NCI-H2107 treated with DMSO at 0.1 percent for 48 hours (cell line): ENCODE measurements at regions not wholly inside any gene's neighbourhood (a gene's known extent, or its start where the extent isn't known, plus 50 kb on each side); places are given as distances from the start of the nearest gene placed in this dataset.
"Not testable (repeated sequence)": the region's sequence is repeated elsewhere in the genome, so short reads cannot be mapped to it uniquely, and the experiment has no call there.

ENCODE experiments used
- DNase-seq: peaks from one replicate; lab custom pipeline; 2025; ENCODE audit not compliant: unreplicated experiment; lab: John Stamatoyannopoulos, UW

DNA sequence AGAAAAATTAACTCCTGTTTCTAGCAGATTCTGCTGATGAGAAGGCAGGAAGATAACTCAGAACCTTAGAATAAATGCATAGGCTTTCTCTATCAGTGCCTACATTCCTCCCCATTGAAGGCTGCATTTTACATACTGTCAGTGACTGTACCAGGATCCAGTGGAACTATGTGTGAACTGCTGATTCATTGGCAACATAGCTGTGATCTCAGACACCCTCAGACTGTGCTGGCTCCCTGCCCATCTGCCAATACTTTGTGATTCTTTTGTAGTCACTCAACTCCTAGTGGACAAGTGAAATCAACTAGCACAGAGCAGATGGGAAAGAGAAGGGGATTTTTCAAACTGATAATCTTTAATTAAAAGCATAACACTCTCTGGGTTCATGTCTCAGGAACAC, 375.8 kb downstream of the MDFIC start:
- no peak for DNase-seq

DNA sequence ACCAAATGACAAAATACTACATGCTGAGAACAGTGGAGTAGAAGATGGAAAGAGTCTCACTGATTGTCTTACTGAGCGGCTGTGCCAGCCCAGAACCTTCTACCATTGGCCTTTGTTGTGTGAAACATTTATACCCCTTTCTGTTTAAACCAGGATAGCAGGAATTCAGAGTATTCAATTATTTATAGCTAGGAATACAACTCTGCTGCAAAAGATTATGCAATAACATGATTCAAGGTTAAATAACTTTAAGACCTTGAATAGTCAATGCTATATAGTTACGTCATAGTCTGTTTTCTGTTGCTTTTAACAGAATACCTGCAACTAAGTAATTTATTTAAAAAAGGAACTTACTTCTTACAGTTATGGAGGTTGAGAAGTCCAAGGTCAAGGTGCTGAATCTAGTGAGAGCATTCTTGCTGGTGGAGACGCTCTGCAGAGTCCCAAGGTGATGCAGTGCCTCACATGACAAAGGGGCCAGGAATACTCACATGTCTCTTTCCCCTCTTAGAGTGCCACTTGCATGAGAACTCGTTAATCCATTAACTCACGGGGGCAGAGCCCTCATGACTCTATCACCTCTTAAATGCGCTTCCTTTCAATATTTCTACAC, 371.8 kb downstream of the MDFIC start:
- DNase-seq, result no peak

DNA sequence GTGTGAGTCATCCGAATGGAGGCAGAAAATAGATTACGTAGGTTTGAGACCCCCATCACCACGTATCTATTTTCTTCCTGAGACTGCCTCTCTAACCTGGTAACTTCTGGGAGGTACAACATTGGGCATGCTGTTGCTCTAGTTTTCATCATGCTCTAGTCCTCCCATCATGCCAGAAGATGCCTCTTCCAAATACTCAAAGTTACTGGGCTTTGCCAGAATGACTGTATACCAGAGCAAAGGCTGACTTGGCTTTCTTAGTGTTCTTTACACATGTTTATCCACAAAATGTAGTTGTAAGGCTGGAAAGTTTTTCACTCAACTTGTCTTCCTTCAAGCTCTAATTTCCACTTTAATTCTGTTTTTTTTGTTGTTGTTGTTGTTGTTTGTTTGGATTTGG, 370.5 kb downstream of the MDFIC start:
- no peak for DNase-seq

DNA sequence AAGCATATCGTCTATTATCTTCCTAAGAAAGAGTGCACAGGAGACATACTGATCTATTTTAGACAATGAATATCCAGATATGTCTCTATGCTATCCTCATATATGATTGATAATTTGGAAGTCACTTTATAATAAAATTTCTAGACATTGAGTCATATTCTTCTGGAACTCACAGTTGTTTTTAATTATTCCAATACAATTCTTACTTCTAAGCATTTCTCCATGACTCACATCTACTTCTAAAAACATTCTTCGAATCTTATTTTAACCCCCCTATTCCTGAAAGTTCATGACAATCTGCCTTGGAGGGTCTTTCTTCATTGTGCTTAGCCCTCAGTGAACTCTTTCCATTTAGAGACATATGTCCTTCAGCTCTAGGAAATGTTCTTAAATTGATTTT, 368.1 kb downstream of the MDFIC start:
- no peak for DNase-seq

DNA sequence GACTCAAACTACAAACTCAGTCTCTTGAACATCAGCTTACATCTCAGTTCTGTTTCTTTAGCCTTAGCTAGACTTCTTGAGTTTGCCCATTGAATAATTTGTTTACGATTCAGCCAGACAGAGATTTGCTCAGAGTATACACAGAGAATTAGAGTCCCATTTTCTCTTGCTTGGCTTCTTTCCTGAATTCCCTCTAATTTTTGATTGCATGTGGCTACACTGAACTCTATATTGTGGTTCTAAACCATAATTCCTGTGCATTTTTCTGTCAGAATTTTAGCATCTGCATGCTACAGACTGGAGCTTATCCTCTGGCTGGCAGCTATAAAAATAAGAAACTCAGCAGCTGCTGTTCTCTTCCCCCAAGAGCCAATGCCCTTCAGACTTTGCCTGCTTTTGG, 354.9 kb downstream of the MDFIC start:
- no peak for DNase-seq

DNA sequence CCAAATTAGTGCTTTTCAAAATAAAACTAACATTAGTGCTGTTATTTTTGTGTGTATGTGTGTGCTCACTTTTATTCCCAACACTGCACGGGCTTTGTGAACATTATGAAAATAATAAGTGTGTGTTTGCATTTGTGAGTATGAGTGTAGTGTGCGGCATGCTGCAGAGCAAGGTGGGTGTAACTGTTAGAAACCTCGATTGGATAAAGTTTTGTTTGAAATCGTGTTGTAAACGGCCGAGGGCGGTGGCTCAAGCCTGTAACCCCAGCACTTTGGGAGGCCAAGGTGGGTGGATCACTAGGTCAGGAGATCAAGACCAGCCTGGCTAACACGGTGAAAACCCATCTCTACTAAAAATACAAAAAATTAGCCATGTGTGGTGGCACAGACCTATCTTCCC, 352.0 kb downstream of the MDFIC start:
- not testable (repeated sequence) for DNase-seq

DNA sequence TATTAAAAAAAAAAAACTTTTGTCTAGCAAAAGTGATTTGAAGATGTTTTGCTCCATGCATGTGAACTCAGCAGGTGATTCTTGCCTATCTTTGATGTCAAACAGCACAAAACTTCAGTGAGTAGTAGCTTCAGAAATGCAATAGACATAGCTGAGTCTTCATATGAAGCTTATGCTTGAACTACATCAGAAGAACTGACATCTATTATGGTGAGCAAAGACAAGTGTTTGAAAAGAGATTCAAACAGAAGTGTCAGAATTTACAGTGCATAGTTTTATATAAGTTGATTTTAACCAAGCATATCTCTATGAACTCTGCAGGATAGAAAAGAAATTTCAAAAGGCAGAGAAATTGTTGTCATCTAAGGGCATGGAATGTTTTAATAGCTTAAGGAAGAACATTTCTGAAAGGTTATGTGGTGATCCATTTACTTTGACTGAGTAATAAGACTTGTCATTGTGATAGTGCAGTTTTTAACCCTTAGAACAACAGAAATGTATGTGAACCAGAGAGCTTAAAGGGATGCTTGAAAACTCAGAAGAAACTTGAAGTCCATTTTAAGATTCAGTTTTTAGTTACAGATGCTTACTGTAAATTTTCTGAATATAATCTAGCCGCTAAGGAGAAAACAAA, 351.4 kb downstream of the MDFIC start:
- DNase-seq, result no peak

DNA sequence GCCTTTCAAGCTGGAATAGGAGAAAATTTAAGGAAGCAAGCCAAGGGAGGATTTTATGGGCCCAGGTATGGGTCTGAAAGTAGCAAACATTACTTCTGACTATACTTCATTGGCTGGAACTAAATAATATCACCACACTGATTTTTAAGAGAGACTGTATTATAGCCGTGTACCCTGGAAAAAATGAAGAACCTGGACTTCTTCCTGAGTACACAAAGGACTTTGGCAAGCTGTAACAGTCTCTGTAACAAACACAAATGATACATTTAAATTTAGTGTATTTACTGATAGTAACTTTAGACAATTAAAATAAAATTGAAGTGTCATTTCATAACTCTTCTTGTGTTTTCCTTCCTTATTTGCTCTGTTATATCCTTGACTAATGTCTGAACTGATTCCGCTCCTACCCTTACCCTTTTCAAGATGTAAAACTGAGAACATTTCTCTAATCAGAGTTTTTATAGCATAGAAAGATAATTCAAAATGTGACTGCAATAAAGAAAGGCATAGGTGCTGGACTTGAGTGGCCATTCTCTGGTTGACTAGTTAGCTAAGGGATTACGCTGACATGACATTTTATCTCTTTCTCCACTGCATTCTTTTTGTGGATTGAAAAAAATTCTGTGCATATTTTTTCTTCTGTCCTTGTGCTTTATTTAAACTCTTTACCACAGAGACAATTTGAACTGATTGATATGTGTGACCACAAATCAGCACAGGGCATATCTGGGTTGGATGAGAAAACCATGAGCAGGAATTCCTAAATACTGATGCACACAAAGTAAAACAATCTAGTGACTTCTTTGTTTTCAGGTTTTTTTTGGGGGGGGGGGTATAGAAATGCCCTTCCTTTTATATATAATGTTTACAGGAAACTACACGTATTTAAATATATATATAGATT, 349.7 kb downstream of the MDFIC start:
- no peak for DNase-seq

DNA sequence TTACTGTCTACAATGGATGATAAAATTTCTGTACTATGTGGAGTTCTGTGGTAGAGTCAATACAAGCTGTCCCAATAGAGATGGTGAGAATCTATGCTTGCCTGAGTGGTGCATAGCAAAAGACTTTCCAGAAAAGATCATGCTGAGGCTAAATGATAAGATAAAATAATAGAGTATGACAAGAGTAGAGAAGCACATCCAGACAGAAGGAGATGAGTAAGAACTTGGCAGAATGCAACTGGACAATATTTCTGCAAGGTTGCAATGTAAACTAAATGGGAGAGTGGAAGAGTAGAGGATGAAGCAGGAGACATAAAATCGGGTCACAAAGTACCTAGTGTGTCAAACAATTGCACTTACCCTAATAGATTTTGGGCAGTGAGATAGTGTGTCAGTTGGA, 347.6 kb downstream of the MDFIC start:
- no peak for DNase-seq

DNA sequence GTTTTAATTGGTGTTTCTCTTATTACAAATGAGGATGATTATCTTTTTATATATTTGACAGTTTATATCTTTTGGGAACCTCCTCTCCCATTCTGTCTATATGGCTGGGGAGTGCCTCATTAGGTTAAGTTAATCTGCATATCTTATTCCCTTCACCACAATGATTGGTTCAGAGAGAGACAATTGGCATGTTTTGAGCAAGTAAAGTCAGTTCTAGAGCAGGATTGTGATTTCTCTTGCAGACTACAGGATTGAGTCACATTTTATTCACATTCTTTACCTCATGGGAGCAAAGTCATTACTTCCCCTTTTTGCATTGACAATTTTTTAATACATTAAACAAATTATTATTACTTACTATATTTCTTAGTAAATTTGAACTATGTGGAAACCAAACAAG, 345.6 kb downstream of the MDFIC start:
- no peak for DNase-seq

DNA sequence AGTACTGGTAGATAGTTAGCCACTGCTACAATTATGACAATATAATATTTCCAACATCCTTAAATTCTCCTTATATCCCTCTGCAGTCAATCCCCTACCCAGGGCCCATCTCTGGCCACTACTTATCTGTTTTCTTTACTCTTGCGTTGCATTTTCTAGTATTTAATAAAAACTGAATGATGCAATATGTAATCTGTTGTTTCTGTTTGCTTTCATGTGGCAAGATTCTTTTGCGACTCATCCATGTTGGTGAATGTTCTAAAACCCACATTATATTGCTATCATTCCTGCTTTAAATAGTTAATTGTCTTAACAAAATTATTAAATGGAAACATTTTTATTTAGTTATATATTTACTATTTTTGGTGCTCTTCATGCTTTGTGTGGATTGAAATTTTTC, 338.5 kb downstream of the MDFIC start:
- no peak for DNase-seq

DNA sequence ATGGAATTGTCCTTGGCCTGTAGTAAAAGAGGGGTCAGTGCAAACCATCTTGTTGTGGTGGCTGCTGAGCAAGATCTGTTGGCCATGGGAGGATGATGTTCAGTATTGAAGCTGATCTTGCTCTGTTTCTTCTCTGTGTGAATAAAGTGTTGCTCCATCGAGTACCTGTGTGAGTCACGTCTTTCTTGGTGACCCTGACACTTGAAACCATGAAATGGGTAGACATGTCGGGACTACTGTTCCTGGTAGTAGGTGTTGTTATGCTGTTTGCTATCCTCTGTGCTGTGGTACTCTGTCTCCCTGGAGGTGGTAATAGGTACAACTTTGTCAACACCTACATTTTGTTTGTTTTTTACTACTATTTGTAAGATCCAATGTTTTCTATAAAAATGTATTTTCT, 330.6 kb downstream of the MDFIC start:
- no peak for DNase-seq

DNA sequence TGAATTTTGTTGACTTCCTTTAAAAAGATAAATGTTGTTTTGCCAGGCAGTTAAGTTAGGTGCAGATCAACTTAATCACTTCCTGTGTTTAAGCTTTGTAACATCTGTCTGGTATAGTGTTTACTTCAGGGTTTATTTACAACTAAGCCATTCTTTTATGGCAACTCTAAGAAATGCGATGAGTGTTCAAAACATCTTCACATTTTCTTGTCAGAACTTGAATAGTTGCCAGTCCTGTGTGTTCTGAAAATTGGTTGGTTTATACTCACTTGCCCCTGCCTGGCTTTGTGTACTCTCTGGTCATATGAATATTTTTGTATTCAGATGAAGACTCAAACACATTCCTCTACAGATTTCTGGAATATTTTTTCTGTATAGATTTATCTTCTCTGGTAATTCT, 327.2 kb downstream of the MDFIC start:
- DNase-seq, result no peak

DNA sequence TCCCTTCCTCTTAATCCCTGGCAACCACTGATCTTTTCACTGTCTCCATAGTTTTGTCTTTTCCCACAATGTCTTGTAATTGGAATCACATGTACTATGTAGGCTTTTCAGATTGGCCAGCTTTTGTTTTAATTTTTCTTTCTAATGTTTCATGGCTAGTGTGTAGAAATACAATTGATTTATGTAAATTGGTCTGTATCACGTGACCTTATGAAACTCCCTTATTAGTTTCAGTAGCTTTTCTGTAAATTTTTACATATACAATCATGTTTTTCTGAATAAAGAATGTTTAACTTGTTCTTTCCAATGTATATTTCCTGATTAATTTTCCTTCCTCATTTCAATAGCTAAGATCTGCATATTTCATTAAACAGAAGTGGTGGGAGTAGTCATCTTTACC, 319.3 kb downstream of the MDFIC start:
- no peak for DNase-seq

DNA sequence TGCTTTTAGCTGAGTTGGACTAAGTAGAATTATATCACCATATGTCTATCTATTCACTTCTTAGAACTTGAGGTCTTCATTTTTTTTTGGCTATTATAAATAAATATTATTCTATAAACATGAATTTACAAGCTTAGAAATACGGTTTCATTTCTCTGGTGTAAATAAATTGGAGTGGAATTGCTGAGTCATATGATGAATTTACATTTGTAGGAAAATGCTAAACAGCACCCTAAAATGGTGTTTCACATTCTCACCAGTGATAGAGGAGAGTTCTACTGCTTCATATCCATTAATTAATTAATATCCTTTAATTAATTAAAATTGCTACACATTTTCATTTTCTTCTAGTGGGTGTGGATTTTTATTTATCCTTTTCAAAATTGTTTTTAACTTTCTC, 318.3 kb downstream of the MDFIC start:
- DNase-seq, result no peak

DNA sequence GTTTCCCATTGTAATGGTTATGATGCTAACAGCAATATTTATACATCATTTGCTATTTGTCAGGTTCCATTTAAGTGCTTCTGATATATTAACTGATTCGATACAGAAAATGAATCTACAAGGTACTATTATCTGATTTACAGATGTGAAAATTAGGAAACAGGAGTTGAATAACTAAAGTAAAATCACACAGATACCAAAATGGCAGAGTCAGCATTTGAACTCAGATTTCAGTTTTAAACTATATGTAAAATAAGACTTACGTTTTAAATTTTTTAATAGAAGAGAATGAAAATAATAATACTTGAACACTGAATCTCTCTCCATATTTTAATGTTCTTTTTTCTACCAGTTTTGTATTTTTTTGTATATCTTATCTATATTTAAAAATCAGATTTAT, 313.2 kb downstream of the MDFIC start:
- DNase-seq, result no peak

DNA sequence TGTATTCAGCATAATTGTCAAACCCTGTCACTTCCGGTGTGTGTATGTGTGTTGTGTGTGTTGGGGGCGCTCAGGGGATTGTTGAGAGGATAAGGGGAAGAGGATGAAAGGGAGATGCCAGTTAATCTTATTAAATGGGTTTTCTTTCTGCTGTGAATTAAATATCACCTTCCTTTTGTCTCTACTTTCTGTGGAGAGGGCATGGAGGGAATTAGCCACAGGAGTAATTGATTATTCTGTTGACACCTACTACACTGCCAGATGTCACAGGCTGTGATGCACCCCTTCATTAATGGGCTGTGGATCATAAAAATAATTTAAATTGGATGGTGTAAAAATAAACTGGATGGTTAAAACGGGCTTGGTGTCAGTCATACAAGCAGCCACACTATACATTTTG, 311.9 kb downstream of the MDFIC start:
- no peak for DNase-seq

DNA sequence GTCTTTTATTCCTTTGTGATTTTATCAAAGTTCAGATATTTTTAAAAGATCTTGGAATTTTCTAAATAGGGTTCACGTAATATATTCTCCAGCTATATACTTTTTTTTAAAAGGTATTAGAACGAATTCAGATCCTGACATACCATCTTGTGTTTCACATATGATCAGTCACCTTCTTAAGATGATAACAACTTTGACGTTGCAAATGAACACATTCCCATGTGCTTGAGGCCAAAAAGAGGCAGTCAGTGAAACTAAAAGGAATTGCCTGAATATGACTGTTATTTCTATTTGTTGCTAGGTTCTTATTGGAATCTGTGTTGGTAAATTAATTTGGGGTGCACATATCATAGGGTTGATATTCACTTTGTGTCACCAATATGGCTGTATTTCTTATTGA, 310.1 kb downstream of the MDFIC start:
- DNase-seq, result no peak

DNA sequence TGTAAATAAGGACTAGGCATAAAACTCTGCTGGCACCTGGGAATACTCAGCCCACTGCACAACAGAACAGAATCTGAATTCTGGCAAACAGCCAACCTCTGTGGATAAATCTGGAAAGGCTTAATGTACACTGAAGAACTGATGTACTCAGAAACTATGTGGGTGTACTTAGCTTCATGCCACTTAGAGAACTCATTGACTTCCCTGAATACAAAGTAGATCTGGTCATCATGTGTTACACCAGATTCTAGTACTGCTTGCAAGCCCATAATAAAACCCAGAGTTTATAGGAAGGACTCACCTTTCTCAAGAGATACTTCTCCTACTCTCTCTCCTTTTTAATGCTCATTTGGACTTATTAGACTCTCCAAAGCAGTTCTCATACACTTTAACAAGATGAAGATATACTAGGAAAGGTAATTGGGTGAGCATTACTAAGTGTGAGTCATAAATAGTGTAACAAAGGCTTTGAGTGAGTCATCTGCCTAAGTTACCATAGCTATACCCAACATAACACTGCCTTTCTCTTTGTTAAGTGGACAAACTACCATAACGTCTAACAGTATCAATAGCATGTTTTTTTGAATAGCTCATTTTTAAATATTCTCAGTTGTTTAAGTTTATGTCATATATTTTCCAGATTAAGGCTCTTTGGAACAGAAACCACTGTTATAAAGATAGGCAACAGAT, 309.1 kb downstream of the MDFIC start:
- DNase-seq, result peak; percentile 88

DNA sequence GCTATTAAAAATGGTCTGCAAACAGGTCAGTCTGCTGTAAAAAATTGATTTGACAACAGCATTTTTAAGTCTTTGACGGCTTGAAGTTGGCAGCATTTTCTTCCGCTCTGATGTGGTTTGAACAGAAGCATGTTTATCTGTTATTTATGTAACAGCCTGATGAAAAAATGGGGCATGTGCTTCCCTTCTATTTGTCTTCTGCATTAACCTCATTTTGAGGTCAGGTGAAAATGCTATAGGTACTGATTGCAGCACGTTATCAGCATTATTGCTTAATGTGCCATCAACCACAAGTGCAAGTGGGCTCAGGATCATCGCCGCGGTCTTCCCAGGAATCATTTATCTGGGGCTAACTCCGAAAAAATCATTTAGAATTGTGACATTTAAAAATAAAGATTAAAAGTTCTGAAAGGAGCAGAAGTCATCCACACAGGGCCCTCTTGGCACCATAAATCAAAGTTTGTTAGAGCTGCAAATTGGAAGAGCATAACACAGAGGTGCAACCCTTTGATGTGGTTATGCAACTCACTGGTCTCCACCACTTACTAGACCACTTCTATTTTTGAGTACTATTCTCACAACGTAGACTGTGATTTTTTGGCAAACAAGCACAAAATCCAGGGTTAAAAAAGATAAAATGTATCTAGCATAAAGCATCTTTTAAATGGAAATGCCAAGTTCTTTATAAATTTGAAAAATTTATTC, 307.7 kb downstream of the MDFIC start:
- no peak for DNase-seq
